ENCODE measurements at regions not wholly inside any gene's neighbourhood (a gene's known extent, or its start where the extent isn't known, plus 50 kb on each side); places are given as distances from the start of the nearest gene placed in this dataset.

DNA sequence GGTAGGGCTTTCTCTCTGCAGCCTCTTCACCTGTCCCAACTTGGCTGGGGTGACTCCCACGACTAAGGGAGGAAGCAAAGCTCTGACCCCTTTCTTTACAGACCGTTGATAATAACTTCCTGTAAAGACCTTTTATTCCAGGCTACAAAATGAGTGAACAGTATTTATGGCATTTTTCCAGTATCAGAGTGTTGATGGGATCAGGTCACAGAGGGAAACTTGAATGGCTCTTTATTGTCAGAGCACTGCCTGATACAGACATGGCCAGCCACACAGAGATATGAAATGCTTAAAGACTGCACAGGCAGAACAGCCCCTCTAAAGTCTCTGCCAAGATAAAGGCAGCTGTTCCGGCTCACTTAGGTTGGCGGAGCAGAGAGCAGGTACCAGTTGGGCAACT lies 1033.9 kb upstream of the NR2F2 start:
- TF ChIP-seq SIN3A (IDR thresholded peaks at IDR 0.05; ENCODE audit: borderline replicate concordance, insufficient read depth, low read length) (no peak), TAF1 (IDR thresholded peaks at IDR 0.05; ENCODE audit: borderline replicate concordance, insufficient read depth, low read length) (no peak), POLR2AphosphoS5 (IDR thresholded peaks at IDR 0.05; ENCODE audit: low read depth, low read length) (no peak), FOXP2 (optimal IDR thresholded peaks at IDR 0.05; ENCODE audit: borderline replicate concordance, extremely low read depth, extremely low read length, insufficient read depth) (no peak)
- TF ChIP-seq, protein P1, sequence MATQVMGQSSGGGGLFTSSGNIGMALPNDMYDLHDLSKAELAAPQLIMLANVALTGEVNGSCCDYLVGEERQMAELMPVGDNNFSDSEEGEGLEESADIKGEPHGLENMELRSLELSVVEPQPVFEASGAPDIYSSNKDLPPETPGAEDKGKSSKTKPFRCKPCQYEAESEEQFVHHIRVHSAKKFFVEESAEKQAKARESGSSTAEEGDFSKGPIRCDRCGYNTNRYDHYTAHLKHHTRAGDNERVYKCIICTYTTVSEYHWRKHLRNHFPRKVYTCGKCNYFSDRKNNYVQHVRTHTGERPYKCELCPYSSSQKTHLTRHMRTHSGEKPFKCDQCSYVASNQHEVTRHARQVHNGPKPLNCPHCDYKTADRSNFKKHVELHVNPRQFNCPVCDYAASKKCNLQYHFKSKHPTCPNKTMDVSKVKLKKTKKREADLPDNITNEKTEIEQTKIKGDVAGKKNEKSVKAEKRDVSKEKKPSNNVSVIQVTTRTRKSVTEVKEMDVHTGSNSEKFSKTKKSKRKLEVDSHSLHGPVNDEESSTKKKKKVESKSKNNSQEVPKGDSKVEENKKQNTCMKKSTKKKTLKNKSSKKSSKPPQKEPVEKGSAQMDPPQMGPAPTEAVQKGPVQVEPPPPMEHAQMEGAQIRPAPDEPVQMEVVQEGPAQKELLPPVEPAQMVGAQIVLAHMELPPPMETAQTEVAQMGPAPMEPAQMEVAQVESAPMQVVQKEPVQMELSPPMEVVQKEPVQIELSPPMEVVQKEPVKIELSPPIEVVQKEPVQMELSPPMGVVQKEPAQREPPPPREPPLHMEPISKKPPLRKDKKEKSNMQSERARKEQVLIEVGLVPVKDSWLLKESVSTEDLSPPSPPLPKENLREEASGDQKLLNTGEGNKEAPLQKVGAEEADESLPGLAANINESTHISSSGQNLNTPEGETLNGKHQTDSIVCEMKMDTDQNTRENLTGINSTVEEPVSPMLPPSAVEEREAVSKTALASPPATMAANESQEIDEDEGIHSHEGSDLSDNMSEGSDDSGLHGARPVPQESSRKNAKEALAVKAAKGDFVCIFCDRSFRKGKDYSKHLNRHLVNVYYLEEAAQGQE (IDR thresholded peaks at IDR 0.05; ENCODE audit: insufficient read depth in 1 of 2, low read depth in 2 of 2, low read length in 2 of 2), result no peak

DNA sequence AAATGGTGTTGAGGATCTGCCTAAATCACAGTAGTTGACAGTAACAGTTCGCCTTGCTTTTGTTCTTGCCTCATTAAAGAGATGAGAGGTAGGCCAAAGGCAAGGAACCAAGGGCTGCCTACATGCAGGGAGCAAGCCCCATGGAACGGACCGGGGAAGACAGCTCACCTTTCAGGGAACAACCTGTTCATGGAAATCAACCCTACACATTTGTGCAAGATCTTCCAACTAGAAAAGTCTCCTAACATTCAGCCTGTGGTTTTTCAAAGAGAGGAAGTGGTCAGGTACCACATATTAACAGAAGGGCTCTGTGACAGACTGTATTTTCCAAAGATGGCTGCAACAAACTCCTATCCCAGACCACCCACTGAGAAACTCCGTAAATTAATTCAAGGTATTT lies 1031.8 kb upstream of the NR2F2 start:
- TF ChIP-seq FOXP2 (optimal IDR thresholded peaks at IDR 0.05; ENCODE audit: borderline replicate concordance, extremely low read depth, extremely low read length, insufficient read depth), result no peak
- TF ChIP-seq, protein P1 (IDR thresholded peaks at IDR 0.05; ENCODE audit: insufficient read depth in 1 of 2, low read depth in 2 of 2, low read length in 2 of 2), result no peak
- no peak for TF ChIP-seq POLR2AphosphoS5 (IDR thresholded peaks at IDR 0.05; ENCODE audit: low read depth, low read length)
- TF ChIP-seq SIN3A (IDR thresholded peaks at IDR 0.05; ENCODE audit: borderline replicate concordance, insufficient read depth, low read length), result no peak
- TF ChIP-seq TAF1 (IDR thresholded peaks at IDR 0.05; ENCODE audit: borderline replicate concordance, insufficient read depth, low read length), result no peak

DNA sequence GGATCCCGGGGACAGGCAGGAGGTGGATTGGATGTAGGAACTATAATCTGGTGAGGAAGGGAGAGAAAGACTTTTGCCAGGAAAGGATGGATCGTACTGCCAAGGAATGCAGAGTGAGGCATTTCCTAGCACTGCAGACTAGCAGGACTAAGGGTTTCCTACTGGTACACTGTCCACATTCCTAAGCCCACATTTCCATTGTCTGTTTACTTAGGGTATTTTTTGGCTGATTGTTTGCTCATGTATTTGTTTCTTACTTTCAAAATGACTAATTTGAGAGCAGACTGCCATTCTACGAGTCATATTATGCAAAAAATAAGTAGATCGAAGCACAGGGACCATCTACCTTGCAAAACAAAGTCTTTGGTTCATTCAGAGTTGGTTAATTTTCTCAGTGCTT lies 1029.5 kb upstream of the NR2F2 start:
- TF ChIP-seq SIN3A (IDR thresholded peaks at IDR 0.05; ENCODE audit: borderline replicate concordance, insufficient read depth, low read length) (no peak), FOXP2 (optimal IDR thresholded peaks at IDR 0.05; ENCODE audit: borderline replicate concordance, extremely low read depth, extremely low read length, insufficient read depth) (no peak), POLR2AphosphoS5 (IDR thresholded peaks at IDR 0.05; ENCODE audit: low read depth, low read length) (no peak), TAF1 (IDR thresholded peaks at IDR 0.05; ENCODE audit: borderline replicate concordance, insufficient read depth, low read length) (no peak)
- TF ChIP-seq, protein P1 (IDR thresholded peaks at IDR 0.05; ENCODE audit: insufficient read depth in 1 of 2, low read depth in 2 of 2, low read length in 2 of 2), result no peak

DNA sequence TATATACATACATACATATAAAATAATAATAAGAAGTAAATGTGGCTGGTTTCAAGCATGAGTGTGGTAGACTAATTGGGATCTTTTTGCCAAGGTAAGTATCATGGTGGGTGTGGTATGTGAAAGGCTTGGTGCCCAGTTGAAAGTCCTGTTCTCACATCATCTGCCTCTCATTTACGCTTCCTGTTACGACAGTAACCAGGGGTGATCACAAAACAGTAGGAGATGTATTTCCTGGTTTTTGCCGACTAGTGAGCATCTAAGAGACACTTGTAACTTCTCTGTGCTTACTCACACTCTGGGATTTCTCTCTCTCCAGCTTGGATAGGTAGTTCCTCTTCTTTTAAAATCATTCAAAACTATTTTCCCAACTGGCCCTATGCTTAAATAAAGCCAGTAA lies 1028.3 kb upstream of the NR2F2 start:
- TF ChIP-seq, protein P1 (IDR thresholded peaks at IDR 0.05; ENCODE audit: insufficient read depth in 1 of 2, low read depth in 2 of 2, low read length in 2 of 2), result no peak
- TF ChIP-seq SIN3A (IDR thresholded peaks at IDR 0.05; ENCODE audit: borderline replicate concordance, insufficient read depth, low read length), result no peak
- no peak for TF ChIP-seq TAF1 (IDR thresholded peaks at IDR 0.05; ENCODE audit: borderline replicate concordance, insufficient read depth, low read length)
- TF ChIP-seq POLR2AphosphoS5 (IDR thresholded peaks at IDR 0.05; ENCODE audit: low read depth, low read length), result no peak
- no peak for TF ChIP-seq FOXP2 (optimal IDR thresholded peaks at IDR 0.05; ENCODE audit: borderline replicate concordance, extremely low read depth, extremely low read length, insufficient read depth)

DNA sequence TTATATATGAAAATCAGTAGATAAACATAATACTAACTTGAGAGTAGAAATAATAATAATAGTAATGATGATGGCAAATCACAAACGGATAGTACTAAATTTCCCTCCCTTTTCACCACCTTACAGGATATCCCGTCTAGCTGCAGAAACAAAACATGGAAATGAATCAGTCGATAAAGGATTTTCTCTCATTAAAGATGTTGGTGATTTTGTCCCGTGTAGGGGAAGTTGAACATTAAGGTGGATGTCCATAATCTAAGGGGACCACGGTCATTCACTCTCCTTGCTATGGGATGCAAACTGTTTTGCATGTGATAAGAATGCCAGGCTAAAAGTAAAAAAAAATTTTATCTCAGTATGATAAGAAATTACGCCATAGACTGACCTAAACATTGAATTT lies 1027.7 kb upstream of the NR2F2 start:
- TF ChIP-seq, protein P1 (IDR thresholded peaks at IDR 0.05; ENCODE audit: insufficient read depth in 1 of 2, low read depth in 2 of 2, low read length in 2 of 2), result no peak
- no peak for TF ChIP-seq TAF1 (IDR thresholded peaks at IDR 0.05; ENCODE audit: borderline replicate concordance, insufficient read depth, low read length)
- TF ChIP-seq FOXP2 (optimal IDR thresholded peaks at IDR 0.05; ENCODE audit: borderline replicate concordance, extremely low read depth, extremely low read length, insufficient read depth), result no peak
- no peak for TF ChIP-seq SIN3A (IDR thresholded peaks at IDR 0.05; ENCODE audit: borderline replicate concordance, insufficient read depth, low read length)
- TF ChIP-seq POLR2AphosphoS5 (IDR thresholded peaks at IDR 0.05; ENCODE audit: low read depth, low read length), result no peak

All from PFSK-1 (cell line).